ENCODE measurements at regions not wholly inside any gene's neighbourhood (a gene's known extent, or its start where the extent isn't known, plus 50 kb on each side); places are given as distances from the start of the nearest gene placed in this dataset.
"Not testable (repeated sequence)": the region's sequence is repeated elsewhere in the genome, so short reads cannot be mapped to it uniquely, and the experiment has no call there.

GRCh38 chr1:182191381-182192115 is 130.0 kb upstream of the ZNF648 start:
- DNase-seq, result no peak

- no peak for DNase-seq
Measured at GRCh38 chr1:182189535-182190066, 128.1 kb upstream of the ZNF648 start.

GRCh38 chr1:182186757-182187146 is 125.2 kb upstream of the ZNF648 start:
- no peak for DNase-seq

- no peak for DNase-seq
Measured at GRCh38 chr1:182185842-182186756, 124.6 kb upstream of the ZNF648 start.

GRCh38 chr1:182185136-182185535 is 123.6 kb upstream of the ZNF648 start:
- no peak for DNase-seq

GRCh38 chr1:182183606-182184005 is 122.1 kb upstream of the ZNF648 start:
- DNase-seq, result no peak

- no peak for DNase-seq
Measured at GRCh38 chr1:182182311-182182710, 120.8 kb upstream of the ZNF648 start.

GRCh38 chr1:182181167-182181572 is 119.7 kb upstream of the ZNF648 start:
- DNase-seq, result no peak

- no peak for DNase-seq
Measured at GRCh38 chr1:182175361-182175931, 113.9 kb upstream of the ZNF648 start.

- no peak for DNase-seq
Measured at GRCh38 chr1:182174513-182174855, 113.0 kb upstream of the ZNF648 start.

- no peak for DNase-seq
Measured at GRCh38 chr1:182173808-182174512, 112.4 kb upstream of the ZNF648 start.

GRCh38 chr1:182172699-182173098 is 111.2 kb upstream of the ZNF648 start:
- no peak for DNase-seq

- DNase-seq, result no peak
Measured at GRCh38 chr1:182170891-182171461, 109.5 kb upstream of the ZNF648 start.

GRCh38 chr1:182169203-182169602 is 107.7 kb upstream of the ZNF648 start:
- DNase-seq, result no peak

GRCh38 chr1:182166750-182167149 is 105.2 kb upstream of the ZNF648 start:
- no peak for DNase-seq

- no peak for DNase-seq
Measured at GRCh38 chr1:182166321-182166720, 104.8 kb upstream of the ZNF648 start.

GRCh38 chr1:182164273-182164672 is 102.8 kb upstream of the ZNF648 start:
- no peak for DNase-seq

- DNase-seq, result no peak
Measured at GRCh38 chr1:182163821-182164223, 102.3 kb upstream of the ZNF648 start.

- no peak for DNase-seq
Measured at GRCh38 chr1:182159443-182159842, 97.9 kb upstream of the ZNF648 start.

GRCh38 chr1:182157187-182157586 is 95.7 kb upstream of the ZNF648 start:
- no peak for DNase-seq

- DNase-seq, result not testable (repeated sequence)
Measured at GRCh38 chr1:182154425-182154824, 92.9 kb upstream of the ZNF648 start.

- no peak for DNase-seq
Measured at GRCh38 chr1:182149411-182149965, 88.0 kb upstream of the ZNF648 start.

All from NCI-H146 (cell line).